ENCODE measurements at regions not wholly inside any gene's neighbourhood (a gene's known extent, or its start where the extent isn't known, plus 50 kb on each side); places are given as distances from the start of the nearest gene placed in this dataset.

- TF ChIP-seq CTCF (IDR thresholded peaks at IDR 0.05) (no peak), EZH2phosphoT487 (IDR thresholded peaks at IDR 0.05) (no peak)
These were observed 662.0 kb upstream of the CPEB2 start for GRCh38 chr4:14340321-14340720.
